ENCODE measurements at regions not wholly inside any gene's neighbourhood (a gene's known extent, or its start where the extent isn't known, plus 50 kb on each side); places are given as distances from the start of the nearest gene placed in this dataset.

DNA sequence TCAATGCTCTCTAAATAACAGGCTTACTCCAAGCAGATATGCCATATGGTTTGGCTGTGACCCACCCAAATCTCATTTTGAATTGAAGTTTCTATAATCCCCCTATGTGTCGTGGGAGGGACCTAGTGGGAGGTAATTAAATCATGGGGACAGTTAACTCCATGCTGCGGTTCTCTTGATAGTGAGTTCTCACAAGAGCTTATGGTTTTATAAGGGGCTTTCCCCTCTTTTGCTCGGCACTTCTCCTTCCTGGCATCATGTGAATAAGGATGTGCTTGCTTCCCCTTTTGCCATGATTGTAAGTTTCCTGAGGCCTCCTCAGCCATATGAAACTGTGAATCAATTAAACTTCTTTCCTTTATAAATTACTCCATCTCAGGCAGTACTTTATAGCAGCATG, 302.7 kb upstream of the ZC3H15 start:
- TF ChIP-seq, protein P1, sequence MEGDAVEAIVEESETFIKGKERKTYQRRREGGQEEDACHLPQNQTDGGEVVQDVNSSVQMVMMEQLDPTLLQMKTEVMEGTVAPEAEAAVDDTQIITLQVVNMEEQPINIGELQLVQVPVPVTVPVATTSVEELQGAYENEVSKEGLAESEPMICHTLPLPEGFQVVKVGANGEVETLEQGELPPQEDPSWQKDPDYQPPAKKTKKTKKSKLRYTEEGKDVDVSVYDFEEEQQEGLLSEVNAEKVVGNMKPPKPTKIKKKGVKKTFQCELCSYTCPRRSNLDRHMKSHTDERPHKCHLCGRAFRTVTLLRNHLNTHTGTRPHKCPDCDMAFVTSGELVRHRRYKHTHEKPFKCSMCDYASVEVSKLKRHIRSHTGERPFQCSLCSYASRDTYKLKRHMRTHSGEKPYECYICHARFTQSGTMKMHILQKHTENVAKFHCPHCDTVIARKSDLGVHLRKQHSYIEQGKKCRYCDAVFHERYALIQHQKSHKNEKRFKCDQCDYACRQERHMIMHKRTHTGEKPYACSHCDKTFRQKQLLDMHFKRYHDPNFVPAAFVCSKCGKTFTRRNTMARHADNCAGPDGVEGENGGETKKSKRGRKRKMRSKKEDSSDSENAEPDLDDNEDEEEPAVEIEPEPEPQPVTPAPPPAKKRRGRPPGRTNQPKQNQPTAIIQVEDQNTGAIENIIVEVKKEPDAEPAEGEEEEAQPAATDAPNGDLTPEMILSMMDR (IDR thresholded peaks at IDR 0.05): no peak
- no peak for TF ChIP-seq POLR2A (IDR thresholded peaks at IDR 0.05)
